ENCODE measurements at regions not wholly inside any gene's neighbourhood (a gene's known extent, or its start where the extent isn't known, plus 50 kb on each side); places are given as distances from the start of the nearest gene placed in this dataset.

- Mint-ChIP-seq H3K4me1 (no peaks in the 10 kb centered on the region), H3K4me3 (no peak overlapping the region), H3K27me3 (ENCODE audit: low read depth in 2 of 2) (no peaks in the 10 kb centered on the region), H3K36me3 (no peaks in the 10 kb centered on the region), H3K9me3 (peaks cover 0 to 4% of the 10 kb centered on the region in 2 donors), H3K27ac (no peak overlapping the region)
- Histone ChIP-seq H3K9me3 (ENCODE audit: control insufficient read depth, insufficient read depth, low read length) (no peaks in the 10 kb centered on the region), H3K27ac (ENCODE audit: low read length) (no peak overlapping the region), H3K27me3 (ENCODE audit: control insufficient read depth, insufficient read depth, low read length) (no peaks in the 10 kb centered on the region), H3K36me3 (ENCODE audit: control insufficient read depth, insufficient read depth, low read length) (no peaks in the 10 kb centered on the region), H3K4me3 (ENCODE audit: low read length) (no peak overlapping the region), H3K4me1 (ENCODE audit: control insufficient read depth, insufficient read depth, low read length) (no peaks in the 10 kb centered on the region)
- WGBS (ENCODE audit: insufficient coverage): 100% methylated on average over 1 of the region's 1 CpG
- DNase-seq (no peak), ATAC-seq (no peak)
- TF ChIP-seq CTCF (IDR thresholded peaks at IDR 0.05): no peak
- intact Hi-C loops (cut with micrococcal nuclease): no loop called here
These were observed 179.1 kb upstream of the FBXL7 start for GRCh38 chr5:15320871-15321270.

- H3K27me3 ChIP-seq (ENCODE audit: control insufficient read depth, insufficient read depth, low read length): no peaks in the 10 kb centered on the region
- H3K9me3 ChIP-seq (ENCODE audit: control insufficient read depth, insufficient read depth, low read length): peaks cover under 1% of the 10 kb centered on the region
- H3K36me3 ChIP-seq (ENCODE audit: control insufficient read depth, insufficient read depth, low read length): no peaks in the 10 kb centered on the region
These were observed 194.8 kb upstream of the FBXL7 start for GRCh38 chr5:15304914-15305834.

DNA sequence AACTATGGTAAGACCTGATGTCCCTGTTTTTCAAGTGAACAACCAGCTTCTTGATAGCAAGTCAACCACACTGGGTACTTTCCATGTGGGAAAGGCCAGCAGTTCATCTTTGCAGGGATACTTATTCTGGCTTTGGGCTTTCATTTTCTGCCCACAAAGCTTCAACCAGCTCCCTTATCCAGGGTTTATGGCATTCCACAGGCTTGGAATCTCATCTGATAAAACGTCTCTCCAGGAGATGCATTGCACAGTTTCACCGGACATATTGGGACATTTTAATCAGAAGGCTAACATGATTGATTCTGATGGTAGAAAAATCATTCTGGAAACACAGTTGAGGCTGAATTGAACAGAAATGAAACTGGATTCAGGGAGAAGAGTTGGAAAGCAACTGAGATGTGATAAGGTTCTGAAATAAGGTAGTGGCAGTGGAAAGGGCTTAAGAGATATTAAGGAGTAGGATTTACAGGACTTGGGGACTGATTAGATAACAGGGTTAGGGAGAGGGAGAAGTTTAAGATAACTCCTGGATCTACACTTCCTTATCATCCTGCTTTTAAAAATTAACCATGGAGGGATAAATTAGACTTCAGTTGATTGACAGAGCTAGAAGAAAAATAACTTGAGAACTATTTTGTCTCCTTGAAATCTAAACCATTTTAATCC, 195.8 kb upstream of the FBXL7 start:
- peaks cover 19 to 20% of the 10 kb centered on the region in 2 donors for H3K9me3 Mint-ChIP-seq
- no peak for ATAC-seq

More at GRCh38 chr5:15304914-15305834, 194.8 kb upstream of the FBXL7 start:
- ATAC-seq: no peak
- H3K4me1 Mint-ChIP-seq: no peaks in the 10 kb centered on the region
- no peak for TF ChIP-seq CTCF (IDR thresholded peaks at IDR 0.05)
- no CpG with 5 or more reads among the region's 2 CpGs for WGBS (ENCODE audit: insufficient coverage)
- H3K36me3 Mint-ChIP-seq: peaks cover 7% of the 10 kb centered on the region
- H3K27ac Mint-ChIP-seq: no peak overlapping the region
- no peak overlapping the region for H3K4me3 Mint-ChIP-seq
- no peak overlapping the region for H3K4me3 ChIP-seq (ENCODE audit: low read length)
- no peaks in the 10 kb centered on the region for H3K4me1 ChIP-seq (ENCODE audit: control insufficient read depth, insufficient read depth, low read length)
- no peaks in the 10 kb centered on the region for H3K27me3 Mint-ChIP-seq (ENCODE audit: low read depth in 2 of 2)
- H3K27ac ChIP-seq (ENCODE audit: low read length): no peak overlapping the region
- intact Hi-C loops (cut with micrococcal nuclease): no loop called here
- H3K9me3 Mint-ChIP-seq: peaks cover 15 to 22% of the 10 kb centered on the region in 2 donors
- DNase-seq: no peak

More for the DNA sequence above, 195.8 kb upstream of the FBXL7 start:
- no peaks in the 10 kb centered on the region for H3K27me3 Mint-ChIP-seq (ENCODE audit: low read depth in 2 of 2)
- H3K36me3 ChIP-seq (ENCODE audit: control insufficient read depth, insufficient read depth, low read length): no peaks in the 10 kb centered on the region
- H3K9me3 ChIP-seq (ENCODE audit: control insufficient read depth, insufficient read depth, low read length): peaks cover 6% of the 10 kb centered on the region
- no peak for TF ChIP-seq CTCF (IDR thresholded peaks at IDR 0.05)
- H3K4me3 ChIP-seq (ENCODE audit: low read length): no peak overlapping the region
- intact Hi-C loops (cut with micrococcal nuclease): no loop called here
- H3K36me3 Mint-ChIP-seq: peaks cover 7% of the 10 kb centered on the region
- no peaks in the 10 kb centered on the region for H3K4me1 Mint-ChIP-seq
- DNase-seq: no peak
- 80% methylated on average over 2 of the region's 2 CpGs for WGBS (ENCODE audit: insufficient coverage)
- H3K27ac ChIP-seq (ENCODE audit: low read length): no peak overlapping the region
- H3K4me1 ChIP-seq (ENCODE audit: control insufficient read depth, insufficient read depth, low read length): no peaks in the 10 kb centered on the region
- no peaks in the 10 kb centered on the region for H3K27me3 ChIP-seq (ENCODE audit: control insufficient read depth, insufficient read depth, low read length)
- no peak overlapping the region for H3K4me3 Mint-ChIP-seq
- H3K27ac Mint-ChIP-seq: no peak overlapping the region

Data from natural killer cell (primary cell).